HT-29 (cell line): ENCODE measurements at regions not wholly inside any gene's neighbourhood (a gene's known extent, or its start where the extent isn't known, plus 50 kb on each side); places are given as distances from the start of the nearest gene placed in this dataset.

ENCODE experiments used
- DNase-seq: peaks from one replicate; pipeline ENCODE4 v3.0.0-alpha.2; 2015; ENCODE audit warnings: low spot score

DNA sequence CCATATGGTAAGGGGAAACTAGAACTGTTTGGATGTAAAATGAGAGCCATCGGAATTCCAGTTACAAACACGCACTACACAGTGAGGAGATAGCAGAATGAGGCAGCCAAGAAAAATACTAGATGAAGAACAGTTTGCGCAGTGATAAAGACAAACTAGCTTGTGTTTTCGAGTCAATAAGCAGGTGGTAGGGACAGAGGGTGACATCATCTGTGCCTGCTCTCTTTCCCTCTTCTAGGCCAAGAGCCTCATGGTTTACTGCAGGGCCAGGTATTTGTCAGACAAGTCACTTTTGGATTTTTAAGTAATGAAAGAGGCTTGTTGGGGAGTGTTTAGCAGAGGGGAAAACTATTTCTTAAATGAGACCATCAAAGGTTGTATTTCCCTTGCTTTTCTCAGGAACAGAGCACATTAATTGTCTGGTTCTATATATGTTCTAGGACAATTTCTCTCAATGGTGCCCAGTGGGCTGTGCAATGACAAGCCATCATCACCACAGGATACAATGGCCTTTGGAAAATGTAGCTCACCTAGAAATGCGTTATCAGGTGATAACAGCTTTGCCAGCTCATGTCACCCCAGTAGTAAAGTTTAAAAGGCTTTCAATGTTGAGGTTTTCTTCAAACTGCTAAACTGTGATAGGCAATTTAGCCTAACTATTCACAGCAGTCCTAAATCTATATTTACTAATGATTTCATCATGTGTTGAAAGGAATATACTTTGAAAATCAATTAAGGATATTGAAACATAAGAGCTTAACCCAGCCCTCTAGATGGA is 1210.3 kb upstream of the ZEB2 start:
- DNase-seq = no peak

DNA sequence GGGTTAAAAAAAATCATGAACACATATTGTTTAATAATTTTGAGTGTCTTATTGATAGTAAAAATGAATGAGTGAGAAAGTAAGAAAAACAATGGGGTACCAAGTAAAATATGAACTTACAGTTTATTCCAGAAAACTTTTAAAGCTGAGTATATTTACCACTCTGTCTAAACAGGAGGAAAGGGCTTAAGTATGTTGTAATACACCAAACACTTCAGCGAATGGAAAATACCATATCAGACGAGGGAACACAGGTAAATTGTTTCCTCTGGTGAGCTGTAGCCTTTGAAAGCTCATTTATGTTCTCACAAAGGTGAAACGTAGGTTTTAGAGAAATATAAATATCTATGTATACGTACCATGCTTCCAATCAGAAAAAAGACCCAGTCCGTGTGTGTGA is 1209.6 kb upstream of the ZEB2 start:
- DNase-seq = no peak

DNA sequence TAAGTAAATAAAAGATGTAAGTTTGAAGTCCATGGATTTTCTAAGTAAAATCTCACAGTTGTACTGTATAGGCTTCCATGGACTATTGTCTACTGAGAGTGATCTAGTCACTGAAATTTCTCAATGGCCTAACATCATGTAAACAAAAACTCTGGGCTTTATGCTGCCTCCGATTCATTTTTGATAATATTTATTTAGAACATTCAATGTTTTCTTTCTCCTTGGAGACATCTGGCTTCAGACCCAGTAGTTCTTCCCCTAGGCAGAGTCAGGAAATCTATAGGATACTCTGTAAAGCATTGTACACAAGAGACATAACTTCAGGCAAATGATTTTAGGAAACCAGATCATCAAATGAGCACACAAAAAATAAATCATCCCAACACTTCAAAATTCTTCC is 1208.6 kb upstream of the ZEB2 start:
- no peak for DNase-seq

DNA sequence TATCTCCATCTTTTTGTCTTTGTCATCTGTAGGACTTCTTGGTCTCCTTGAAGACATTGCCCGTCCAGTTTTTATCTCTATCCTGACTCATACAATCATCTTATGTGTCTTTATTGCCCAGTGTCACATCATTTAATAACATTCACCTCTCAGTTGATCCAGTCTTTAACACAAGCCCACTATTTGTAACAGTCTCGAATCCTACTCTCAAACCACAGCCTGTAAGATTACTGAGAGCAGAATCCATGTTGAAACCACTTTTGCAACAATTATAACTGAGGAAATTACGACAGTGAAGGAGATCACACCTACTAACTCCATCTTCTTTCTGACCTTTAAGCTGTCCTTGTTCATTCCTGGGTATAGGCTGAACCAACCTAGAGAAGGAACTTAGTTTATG is 1206.0 kb upstream of the ZEB2 start:
- no peak for DNase-seq

DNA sequence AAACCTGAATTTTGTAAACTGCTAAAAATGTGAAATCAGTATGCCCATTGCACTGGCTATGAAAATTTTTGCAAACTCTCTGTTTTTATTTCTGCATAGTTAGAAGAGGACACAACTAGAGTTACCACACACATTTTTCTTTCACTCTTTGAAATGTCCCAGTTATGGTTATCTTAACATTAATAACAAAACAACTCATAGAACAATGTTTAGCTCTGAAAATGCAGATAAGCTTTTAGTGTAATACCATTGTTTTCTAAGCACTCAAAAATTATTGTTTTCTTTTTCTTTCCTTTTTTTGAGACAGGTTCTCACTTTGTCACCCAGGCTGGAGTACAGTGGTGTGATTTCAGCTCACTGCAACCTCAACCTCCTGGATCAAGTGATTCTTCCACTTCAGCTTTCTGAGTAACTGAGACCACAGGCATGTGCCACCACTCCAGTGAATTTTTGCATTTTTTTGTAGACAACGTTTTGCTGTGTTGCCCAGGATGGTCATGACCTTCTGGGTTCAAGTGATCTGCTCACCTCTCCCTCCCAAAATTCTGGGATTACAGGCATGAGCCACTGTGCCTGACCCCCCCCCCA is 1204.5 kb upstream of the ZEB2 start:
- DNase-seq = no peak

DNA sequence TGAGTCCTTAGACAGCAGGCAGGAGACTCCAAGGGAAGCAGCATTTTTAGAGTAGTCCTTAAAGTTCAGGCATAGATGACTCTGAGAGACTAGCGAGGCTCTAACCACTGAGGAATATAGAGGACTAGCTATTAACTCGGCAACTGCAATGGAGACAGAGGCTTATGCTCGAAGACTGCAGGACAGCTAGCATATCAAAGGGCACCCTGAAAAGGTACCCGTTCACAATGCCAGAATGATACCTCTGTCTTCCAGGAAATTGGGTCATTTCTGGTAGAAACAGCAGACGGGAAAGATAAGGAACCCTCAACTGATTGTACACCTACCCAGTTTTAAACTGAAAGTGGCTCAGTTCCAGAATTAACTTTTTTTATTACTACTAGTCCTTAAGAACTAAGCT is 1204.0 kb upstream of the ZEB2 start:
- DNase-seq = no peak

DNA sequence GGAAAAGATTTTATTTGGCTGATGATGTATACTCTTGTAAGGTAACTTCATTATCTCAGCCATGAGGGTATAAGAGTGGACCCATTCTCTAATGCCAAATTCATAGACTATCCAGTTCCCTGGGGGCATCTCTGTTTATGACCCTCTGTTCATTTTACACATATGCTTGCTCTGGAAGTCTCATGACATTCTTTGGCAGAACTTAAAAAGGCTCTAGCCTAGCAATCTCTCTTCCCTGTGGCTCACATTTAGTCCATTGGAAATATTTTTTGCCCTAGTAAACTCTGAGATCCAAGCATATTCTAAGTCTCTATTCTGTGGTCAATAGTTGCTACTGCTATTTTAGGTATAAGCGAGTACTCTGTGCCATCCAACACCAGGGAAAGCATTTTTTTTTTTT is 1201.8 kb upstream of the ZEB2 start:
- DNase-seq = no peak

DNA sequence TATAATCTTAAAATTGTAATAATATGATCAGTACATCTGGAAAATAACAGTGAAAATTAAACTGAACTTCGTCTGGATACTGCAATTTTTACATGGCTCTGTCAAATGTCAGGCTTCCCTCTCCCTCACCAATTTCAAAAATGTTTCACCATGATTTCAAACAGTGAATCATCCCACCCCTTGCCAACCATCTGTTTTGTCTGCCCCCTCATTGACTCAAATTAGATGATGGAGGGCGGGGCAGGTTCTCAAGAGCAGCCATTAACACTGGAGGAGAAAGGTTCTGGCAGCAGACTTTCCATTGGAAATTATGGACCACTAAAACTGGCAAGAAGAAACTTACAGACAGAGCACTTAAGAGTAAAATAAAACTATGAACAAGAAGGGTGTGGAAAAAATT is 1195.7 kb upstream of the ZEB2 start:
- no peak for DNase-seq

DNA sequence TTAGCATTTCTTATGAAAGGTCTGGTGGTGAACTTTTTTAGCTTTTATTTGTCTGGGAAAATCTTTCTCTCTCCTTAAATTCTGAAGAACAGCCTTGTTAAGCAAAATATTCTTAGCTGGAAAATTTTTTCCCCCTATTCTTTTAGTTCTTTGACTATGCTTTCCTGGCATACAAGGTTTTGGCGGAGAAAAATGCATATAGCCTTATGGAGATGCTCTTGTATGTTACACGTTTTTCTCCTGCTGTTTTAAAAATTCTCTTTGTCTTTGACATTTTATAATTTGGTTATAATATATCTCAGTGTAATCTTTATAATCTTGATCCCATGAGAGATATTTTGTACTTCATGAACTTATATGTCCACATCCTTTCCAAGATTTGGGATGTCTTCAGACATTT is 1190.4 kb upstream of the ZEB2 start:
- no peak for DNase-seq

DNA sequence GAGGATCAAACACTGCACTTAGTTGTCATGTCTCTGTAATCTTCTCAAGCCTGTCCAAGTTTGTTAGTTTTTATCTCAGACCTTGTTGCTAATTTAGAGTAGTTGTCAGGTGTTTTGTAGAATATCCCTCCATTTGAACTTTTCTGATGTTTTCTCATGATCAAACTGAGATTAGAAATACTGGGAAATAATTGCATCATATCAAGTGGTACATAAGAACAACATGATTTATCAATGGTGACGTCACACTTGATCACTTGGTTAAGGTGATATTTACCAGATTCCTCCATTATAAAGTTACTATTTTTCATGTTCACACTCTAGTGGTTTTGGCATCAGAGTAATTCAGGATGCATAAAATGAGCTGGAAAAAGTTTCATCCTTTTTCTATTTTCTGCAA is 1182.4 kb upstream of the ZEB2 start:
- no peak for DNase-seq

DNA sequence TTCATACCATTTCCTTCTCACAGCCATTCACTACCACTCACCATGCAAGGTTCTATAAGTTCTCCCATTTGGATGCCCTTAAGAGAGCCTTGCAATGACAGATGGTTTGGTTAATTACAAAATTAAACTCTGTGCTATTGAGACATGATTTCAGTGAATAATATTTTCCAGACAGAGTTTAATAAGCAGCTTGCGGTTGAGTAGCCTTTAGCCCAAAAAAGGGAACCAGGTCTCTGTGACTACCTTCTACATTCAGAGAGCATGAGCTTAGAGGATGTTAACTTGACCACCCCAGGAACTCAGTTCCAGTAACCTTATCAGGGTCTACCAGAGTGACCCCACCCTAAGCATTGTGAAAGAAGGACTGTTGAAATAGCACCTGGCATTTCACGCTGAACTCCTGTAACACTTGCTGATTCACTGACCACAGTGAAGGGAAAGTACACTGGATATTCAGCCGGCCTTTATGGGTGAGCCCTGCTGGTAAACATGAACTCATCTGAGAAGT is 1173.1 kb upstream of the ZEB2 start:
- DNase-seq = peak; percentile 12

DNA sequence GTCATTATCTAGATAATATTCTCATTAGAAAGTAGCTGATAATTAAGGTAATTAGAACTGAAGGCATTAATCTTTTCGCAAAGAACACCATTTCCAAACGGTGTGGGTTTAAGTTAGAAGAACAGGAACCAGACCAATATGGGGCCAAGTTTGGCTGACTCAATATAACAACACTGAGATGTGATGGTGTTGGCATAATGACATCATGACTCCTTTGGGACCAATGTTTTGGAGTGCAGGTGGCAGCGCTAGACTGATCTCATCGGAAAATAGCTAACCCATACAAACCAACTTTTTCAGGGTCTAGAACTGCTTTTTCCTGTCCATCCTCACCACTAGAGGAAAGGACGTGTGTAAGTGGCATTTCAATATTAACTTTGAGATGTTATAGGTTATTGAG is 1171.7 kb upstream of the ZEB2 start:
- DNase-seq = no peak

DNA sequence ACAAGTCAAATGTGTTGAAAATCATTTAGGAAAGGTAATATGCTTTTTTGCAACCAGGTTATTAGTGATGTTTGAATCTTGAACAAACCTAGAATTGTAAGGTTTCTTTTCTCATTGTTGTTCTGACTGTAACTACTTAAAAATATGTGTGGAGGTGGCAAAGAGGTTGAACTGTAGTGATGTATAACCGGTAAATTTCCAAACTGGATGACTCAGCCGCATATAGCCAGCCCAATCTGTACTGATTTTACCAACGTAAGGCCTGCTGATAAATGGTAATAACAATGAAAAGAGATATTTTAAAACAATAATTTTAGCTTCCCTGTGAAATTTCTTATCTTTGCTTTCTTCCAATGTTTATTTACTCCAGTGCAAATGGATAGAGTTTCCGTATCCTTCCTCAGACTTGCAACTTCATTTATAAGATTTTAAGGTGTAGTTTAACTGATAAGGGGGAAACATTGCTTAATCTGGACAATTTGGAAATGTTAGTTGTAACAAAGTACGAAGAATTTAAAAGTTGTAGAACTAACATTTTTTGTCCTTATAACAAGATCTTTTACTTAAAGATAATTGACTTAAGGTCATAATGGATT is 1170.4 kb upstream of the ZEB2 start:
- DNase-seq = no peak

DNA sequence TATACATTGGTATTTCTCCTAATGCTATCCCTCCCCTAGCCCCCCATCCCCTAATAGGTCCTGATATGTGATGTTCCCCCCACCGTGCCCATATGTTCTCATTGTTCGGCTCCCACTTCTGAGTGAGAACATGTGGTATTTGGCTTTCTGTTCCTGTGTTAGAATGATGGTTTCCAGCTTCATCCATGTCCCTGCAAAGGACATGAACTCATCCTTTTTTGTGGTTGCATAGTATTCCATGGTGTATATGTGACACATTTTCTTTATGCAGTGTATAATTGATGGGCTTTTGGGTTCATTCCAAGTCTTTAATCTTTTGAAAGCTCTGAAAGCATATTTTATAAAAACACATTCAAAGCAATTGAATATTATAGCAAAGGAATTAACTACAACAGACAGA is 1169.4 kb upstream of the ZEB2 start:
- DNase-seq = no peak

DNA sequence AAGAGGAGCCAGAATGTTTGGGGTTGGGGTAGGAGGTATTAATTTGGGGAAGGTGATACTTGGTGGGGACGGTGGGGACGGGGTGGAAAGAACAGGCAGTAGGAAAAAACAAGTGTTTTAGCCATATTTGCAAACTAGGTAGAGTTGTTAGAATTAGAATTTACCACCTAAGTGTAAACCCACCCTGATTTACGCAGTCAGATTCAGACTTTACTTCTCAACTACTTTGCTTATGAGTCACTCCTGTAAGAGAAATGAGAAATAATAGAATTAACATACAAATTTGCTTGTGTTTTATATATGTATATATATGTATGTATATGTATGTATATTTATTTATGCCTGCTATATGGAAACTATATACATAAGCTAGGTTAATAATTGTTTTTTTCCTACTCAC is 1168.2 kb upstream of the ZEB2 start:
- DNase-seq = no peak

DNA sequence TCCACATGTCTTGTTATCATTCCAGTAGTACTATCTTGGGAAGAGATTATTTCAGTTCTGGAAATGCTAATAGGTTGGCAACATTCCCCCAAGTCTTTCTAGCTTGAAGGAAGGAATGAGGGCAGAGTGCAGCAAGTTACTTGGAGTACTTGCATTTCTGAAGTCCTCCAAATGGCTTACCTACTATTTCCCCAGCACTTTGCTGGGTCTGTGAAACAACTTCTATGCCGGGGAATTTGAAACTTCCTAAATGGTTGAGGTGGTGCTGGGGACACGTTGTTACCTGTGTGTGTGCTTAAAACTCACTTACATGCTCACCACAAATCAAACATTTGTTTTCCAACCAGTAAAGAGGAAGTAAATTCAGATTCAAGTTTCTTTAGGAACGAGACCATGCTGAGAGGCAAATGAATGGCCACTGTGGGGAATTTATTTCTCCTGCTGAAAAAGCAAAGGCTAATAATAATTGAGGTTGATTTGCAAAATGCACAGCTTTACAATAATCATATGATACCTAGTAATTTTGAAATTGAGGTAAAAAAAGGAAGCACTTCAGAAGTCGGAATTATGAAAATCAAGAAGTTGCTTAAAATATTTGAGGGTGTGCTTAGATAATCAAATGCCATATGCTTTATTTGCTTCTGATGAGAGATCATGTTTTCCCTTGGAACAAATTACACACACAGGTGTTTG is 1167.7 kb upstream of the ZEB2 start:
- no peak for DNase-seq

DNA sequence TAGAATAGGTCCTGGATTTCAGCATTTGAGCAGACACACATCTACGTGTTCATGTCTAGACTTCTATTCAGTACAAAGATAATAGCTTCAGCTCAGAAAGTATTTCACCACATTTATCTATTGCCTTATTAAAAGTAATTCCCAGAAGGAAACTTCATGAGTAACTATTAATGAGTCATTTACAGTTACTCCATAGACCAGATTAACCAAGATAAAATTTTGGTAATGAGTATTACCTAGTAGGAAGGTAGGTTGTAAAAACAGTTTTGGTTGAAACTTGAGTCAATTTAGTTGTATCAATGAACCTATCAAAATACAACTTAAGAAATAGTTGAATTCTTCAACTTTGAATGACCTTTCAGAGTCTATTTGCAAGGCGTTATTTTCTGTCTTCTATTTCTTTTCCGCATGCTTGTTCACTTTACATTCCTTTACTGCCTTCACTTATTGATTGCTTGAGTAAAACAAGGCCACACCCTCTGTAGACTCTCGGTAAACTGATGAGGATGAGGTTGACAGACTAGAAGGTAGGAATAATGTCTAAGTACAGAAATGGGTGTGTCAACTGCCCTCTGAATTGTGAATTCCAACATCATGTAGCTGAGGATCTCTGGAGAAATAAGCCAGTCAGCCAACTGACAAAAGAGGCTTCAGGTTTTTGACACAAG is 1165.6 kb upstream of the ZEB2 start:
- no peak for DNase-seq

DNA sequence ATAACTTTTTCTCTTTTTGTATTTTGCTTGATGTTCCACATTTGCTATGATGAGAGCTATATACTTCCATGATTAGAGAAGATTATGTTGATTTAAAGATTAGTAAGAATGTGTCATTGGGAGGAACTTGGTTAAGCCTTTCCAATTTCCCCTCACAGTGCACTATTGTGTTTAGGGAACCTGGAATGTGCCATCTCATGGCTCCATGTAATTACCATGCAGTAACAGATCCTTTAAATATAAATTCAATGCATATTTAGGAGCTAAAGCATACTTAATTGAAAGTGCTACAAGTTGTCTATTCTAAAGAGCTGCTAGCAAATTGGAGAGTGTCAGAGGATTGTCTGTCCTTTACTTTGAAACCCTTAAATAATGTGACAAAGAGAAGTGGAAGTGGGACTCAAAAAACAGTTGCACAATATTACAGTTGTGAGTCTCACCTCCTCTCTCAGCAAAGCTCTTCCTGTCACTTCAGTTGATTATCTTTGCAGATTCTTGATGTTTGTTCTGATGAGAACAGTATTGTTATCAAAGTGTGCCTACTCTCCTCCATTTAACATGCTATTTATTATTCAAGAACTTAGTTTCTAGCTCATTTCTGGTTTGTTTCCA is 1162.7 kb upstream of the ZEB2 start:
- DNase-seq = no peak

DNA sequence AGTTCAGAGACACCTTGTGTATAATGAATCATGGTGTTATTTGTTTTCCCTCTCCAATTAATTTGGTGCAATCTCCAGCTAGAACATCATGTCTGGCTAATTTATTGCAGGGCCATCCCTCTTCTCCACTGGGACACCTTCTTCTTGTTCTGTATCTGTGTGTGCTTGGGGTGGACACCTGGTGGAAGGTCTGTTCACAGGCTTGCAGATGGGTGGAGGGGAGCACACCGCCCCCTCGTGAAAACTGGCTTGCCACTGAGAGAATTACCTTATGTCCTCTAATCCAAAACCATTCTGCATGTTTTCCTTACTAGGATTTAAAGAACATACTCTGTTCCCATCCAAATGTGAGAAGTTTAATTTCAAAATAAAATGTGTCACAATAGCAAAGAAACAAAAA is 1160.4 kb upstream of the ZEB2 start:
- DNase-seq = no peak

DNA sequence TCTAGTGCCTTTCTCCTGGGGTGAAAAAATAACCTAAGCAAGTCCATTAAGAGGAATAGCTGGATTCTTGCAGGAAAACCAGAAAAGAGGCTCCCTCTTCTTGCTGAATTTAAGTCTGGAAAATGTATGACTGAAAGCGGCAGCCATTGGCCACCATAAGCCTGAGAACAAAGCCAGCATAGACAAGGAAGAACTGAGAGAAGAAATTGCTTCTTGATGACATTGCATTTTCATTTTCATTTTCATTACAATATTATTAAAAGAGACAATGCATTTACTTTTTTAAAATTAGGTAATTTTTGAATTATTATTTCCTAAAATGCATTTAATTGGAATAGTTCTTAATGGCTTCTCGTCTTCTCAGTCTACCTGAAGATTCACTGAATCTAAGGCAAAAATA is 1157.5 kb upstream of the ZEB2 start:
- DNase-seq = no peak

DNA sequence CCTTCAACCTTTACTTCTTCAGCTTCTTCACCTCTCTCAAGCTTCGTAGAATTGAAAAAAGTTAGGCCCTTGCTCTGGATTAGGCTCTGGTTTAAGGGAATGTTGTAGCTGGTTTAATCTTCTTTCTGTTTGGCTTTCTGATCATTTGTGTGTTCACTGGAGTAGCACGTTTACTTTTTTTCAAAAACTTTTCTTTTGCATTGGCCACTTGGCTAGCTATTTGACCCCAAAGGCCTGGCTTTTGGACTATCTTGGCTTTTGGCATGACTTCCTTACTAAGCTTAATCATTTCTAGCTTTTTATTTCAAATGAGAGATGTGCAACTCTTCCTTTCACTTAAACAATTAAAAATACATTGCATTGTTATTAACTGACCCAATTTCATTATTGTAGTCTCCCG is 1154.8 kb upstream of the ZEB2 start:
- DNase-seq = no peak

DNA sequence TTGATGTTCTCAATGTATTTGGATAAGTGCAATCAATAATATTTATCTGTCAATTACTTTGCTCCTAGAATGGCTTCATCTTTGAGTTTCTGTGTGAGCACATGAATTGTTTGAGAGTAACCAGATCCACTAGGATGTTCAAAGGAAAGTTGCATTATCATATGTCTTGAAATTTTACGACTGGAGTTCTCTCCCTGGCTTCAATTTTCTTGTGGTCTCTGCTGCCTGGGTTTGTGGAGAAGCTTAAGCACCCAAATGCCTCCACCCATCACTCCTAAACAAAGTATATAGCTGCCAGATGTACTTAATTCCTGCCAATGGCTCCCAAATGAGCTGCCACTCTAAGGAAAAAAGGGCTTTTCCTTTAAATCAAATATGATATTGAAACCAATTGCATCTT is 1149.4 kb upstream of the ZEB2 start:
- no peak for DNase-seq
